Testis (tissue), 2 donors: ENCODE measurements at regions not wholly inside any gene's neighbourhood (a gene's known extent, or its start where the extent isn't known, plus 50 kb on each side); places are given as distances from the start of the nearest gene placed in this dataset.

Source experiments
- CTCF ChIP-seq, 3 experiments: fragments of 450-650 bp in 2 of 3; fragments of 200-600 bp in 1 of 3; sonication (generic) in 1 of 3; IDR thresholded peaks; one replicate each; pipeline ENCODE4 v1.5.1; 2016 to 2019; ENCODE audit warnings: antibody characterized with exemption in 3 of 3, mild to moderate bottlenecking in 2 of 3, moderate library complexity in 1 of 3
- POLR2A ChIP-seq: fragments of 450-650 bp; IDR thresholded peaks from one replicate; pipeline ENCODE4 v1.6.1; 2017; ENCODE audit warnings: antibody characterized with exemption, mild to moderate bottlenecking, moderate library complexity

DNA sequence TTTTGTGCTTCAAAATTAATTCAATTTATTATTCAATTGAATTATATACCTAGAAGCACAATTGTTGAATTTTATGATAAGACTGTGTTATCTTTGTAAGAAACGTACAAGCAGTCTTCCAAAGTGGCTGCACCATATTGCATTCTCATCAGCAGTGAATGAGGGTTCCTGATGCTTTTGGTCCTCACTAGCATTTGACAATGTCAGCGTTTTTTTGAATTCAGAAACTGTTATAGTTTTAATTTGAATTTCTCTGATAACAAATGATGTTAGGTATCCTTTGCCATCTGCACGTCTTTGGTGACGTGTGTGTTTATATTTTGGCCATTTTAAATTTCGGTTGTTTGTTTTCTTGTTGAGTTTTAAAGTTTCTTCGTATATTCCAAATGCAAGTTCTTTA, 553.0 kb upstream of the ZP4 start:
- TF ChIP-seq CTCF (IDR thresholded peaks at IDR 0.05) (no peak), POLR2A (no peak)
